ENCODE measurements at regions not wholly inside any gene's neighbourhood (a gene's known extent, or its start where the extent isn't known, plus 50 kb on each side); places are given as distances from the start of the nearest gene placed in this dataset.
"Not testable (repeated sequence)": the region's sequence is repeated elsewhere in the genome, so short reads cannot be mapped to it uniquely, and the experiment has no call there.

DNA sequence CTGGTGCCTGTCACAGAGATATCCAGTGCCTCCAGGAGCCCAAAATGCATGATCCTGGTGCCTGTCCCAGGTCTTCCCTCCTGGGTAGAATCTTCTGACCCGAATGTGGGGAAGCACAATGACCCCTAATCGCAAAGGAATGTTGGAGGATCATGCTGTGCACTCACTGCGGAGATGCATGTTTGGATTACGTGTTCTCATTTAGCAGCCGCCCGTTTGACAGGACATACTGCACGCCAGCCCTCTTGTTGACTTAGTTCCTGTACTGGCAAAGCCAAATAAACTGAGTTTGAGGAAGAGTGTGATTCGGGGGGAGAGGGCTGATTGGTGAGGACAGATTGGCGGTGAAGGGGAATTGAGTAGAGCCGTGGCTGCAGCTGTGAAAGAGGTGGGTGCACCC lies 85.9 kb upstream of the SIM2 start:
- Histone ChIP-seq H3K4me3 (no peak overlapping the region), H3K27ac (no peak overlapping the region), H3K27me3 (no peaks in the 10 kb centered on the region), H3K4me1 (no peaks in the 10 kb centered on the region), H3K36me3 (no peaks in the 10 kb centered on the region), H3K9me3 (peaks cover 0 to 5% (median 0%) of the 10 kb centered on the region in 4 donors)
- DNase-seq (no peak), ATAC-seq (ENCODE audit: low FRiP score in 2 of 2) (no peak)
- 38 to 57% methylated on average over 9 to 10 of the region's 10 CpGs for WGBS, 2 donors
- no peak for TF ChIP-seq EP300 (IDR thresholded peaks at IDR 0.05)
- TF ChIP-seq, protein P1, sequence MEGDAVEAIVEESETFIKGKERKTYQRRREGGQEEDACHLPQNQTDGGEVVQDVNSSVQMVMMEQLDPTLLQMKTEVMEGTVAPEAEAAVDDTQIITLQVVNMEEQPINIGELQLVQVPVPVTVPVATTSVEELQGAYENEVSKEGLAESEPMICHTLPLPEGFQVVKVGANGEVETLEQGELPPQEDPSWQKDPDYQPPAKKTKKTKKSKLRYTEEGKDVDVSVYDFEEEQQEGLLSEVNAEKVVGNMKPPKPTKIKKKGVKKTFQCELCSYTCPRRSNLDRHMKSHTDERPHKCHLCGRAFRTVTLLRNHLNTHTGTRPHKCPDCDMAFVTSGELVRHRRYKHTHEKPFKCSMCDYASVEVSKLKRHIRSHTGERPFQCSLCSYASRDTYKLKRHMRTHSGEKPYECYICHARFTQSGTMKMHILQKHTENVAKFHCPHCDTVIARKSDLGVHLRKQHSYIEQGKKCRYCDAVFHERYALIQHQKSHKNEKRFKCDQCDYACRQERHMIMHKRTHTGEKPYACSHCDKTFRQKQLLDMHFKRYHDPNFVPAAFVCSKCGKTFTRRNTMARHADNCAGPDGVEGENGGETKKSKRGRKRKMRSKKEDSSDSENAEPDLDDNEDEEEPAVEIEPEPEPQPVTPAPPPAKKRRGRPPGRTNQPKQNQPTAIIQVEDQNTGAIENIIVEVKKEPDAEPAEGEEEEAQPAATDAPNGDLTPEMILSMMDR (IDR thresholded peaks at IDR 0.05): no peak
- TF ChIP-seq POLR2AphosphoS5 (IDR thresholded peaks at IDR 0.05): no peak
- TF ChIP-seq POLR2A (IDR thresholded peaks at IDR 0.05): no peak

DNA sequence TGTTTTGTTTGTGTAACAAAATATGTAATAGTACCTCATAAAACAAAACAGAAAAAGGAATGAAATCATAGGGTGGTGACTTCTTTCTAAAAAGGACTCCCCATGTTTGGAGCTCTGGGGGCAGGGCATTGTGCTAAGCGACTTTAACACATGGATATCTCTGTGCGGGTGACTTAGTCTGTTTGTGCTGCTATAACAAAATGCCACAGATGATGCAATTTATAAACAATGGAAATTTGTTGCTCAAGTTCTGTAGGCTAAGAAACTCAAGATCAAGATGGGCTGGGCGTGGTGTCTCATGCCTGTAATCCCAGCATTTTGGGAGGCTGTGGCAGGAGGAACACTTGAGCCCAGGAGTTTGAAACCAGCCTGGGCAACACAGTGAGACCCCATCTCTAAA lies 85.4 kb upstream of the SIM2 start:
- 92 to 98% methylated on average over 3 of the region's 3 CpGs for WGBS, 2 donors

DNA sequence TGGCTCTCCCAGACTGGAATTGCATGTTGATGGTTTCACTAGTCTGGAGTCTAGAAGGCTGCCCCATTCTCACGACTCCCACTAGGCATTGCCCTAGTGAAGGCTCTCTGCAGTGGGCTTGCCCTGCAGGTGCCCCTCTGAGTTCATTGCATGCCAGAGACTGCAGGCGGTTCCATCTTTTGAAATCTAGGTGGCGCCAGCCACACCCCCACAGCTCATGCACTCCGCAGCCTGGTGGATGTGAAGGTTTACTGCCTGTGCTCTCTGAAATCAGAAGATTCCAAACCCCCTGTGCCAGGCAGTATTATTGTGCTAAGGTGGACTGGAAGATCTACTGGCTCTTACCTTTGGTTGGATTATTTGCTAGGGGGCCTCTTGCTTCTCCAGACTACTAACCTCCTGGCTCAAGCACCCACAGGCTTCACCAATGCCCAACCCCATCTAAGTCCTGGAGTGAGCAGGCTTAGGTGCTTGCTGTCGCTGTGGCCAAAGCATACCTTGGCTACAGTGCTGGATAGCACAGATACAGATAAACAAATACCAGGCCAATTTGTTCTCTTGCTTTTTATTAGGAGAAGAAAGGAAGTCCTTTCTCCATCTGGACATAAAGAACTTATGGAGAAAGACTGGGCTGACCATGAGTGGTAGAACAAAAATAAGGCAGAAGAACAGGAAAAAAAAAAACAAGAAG lies 83.5 kb upstream of the SIM2 start:
- Histone ChIP-seq H3K4me3 (no peak overlapping the region), H3K36me3 (no peaks in the 10 kb centered on the region), H3K27me3 (no peaks in the 10 kb centered on the region), H3K9me3 (no peaks in the 10 kb centered on the region), H3K4me1 (no peaks in the 10 kb centered on the region), H3K27ac (no peak overlapping the region)
- ATAC-seq (ENCODE audit: low FRiP score in 2 of 2): no peak
- no peak for DNase-seq
- 86 to 87% methylated on average over 3 to 5 of the region's 5 CpGs for WGBS, 2 donors
- TF ChIP-seq, protein P1 (IDR thresholded peaks at IDR 0.05): no peak
- TF ChIP-seq EP300 (IDR thresholded peaks at IDR 0.05) (no peak), POLR2AphosphoS5 (IDR thresholded peaks at IDR 0.05) (no peak)

More for the DNA sequence above, 85.4 kb upstream of the SIM2 start:
- Histone ChIP-seq H3K4me1 (no peaks in the 10 kb centered on the region), H3K27ac (no peak overlapping the region), H3K27me3 (no peaks in the 10 kb centered on the region), H3K9me3 (peaks cover 0 to 5% (median 0%) of the 10 kb centered on the region in 4 donors), H3K36me3 (no peaks in the 10 kb centered on the region), H3K4me3 (no peak overlapping the region)
- DNase-seq (no peak), ATAC-seq (ENCODE audit: low FRiP score in 2 of 2) (no peak)
- TF ChIP-seq, protein P1 (IDR thresholded peaks at IDR 0.05): no peak
- TF ChIP-seq POLR2AphosphoS5 (IDR thresholded peaks at IDR 0.05): no peak
- TF ChIP-seq POLR2A (IDR thresholded peaks at IDR 0.05): no peak
- TF ChIP-seq EP300 (IDR thresholded peaks at IDR 0.05): no peak

DNA sequence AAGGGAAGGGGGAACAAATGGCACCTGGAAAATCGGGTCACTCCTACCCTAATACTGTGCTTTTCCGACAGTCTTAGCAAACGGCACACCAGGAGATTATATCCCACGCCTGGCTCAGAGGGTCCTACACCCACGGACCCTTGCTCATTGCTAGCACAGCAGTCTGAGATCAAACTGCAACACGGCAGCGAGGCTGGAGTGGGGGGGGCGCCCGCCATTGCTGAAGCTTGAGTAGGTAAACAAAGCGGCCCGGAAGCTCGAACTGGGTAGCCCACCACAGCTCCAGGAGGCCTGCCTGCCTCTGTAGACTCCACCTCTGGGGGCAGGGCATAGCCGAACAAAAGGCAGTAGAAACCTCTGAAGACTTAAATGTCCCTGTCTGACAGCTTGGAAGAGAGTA lies 82.1 kb upstream of the SIM2 start:
- H3K4me3 ChIP-seq; H3K4me1 ChIP-seq; H3K36me3 ChIP-seq; H3K9me3 ChIP-seq; ATAC-seq (ENCODE audit: low FRiP score in 2 of 2); H3K27ac ChIP-seq; H3K27me3 ChIP-seq: not testable (repeated sequence)
- whole genome bisulfite sequencing, 2 donors: 89 to 97% methylated on average over 13 of the region's 13 CpGs
- DNase-seq: peak in 1 of 2 donors; percentile 52

DNA sequence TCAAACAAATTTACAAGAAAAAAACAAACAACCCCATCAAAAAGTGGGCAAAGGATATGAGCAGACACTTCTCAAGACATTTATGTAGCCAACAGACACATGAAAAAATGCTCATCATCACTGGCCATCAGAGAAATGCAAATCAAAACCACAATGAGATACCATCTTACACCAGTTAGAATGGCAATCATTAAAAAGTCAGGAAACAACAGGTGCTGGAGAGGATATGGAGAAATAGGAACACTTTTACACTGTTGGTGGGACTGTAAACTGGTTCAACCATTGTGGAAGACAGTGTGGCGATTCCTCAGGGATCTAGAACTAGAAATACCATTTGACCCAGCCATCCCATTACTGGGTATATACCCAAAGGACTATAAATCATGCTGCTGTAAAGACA lies 77.1 kb upstream of the SIM2 start:
- H3K27me3 ChIP-seq; H3K36me3 ChIP-seq; ATAC-seq (ENCODE audit: low FRiP score in 2 of 2); H3K9me3 ChIP-seq; H3K27ac ChIP-seq; H3K4me1 ChIP-seq; DNase-seq; H3K4me3 ChIP-seq: not testable (repeated sequence)
- WGBS, 2 donors: 71 to 86% methylated on average over 1 of the region's 1 CpG

DNA sequence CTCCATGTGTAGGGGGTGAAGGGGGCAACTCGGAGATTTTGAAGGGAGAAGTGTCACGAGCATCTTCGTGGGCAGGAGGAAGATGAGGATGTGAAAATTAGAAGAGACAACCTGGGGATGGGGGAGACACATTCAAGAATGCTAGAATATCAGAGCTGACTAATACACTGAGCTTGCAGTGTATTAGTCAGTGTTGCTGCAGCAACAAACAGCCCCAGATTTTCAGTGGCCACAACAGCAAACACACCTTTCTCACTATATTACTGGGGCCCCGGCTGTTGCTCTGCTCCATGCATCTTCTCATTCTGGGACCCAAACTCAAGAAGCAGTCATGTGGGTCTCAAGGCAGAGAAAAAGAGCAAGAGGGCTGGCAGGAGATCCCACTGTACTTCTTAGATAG lies 74.8 kb upstream of the SIM2 start:
- ATAC-seq (ENCODE audit: low FRiP score in 2 of 2) (no peak), DNase-seq (no peak)
- Histone ChIP-seq H3K4me3 (no peak overlapping the region), H3K27me3 (no peaks in the 10 kb centered on the region), H3K27ac (no peak overlapping the region), H3K36me3 (no peaks in the 10 kb centered on the region), H3K4me1 (no peaks in the 10 kb centered on the region), H3K9me3 (no peaks in the 10 kb centered on the region)
- 90 to 98% methylated on average over 4 of the region's 4 CpGs for WGBS, 2 donors
- TF ChIP-seq POLR2A (IDR thresholded peaks at IDR 0.05): no peak
- TF ChIP-seq, protein P1 (IDR thresholded peaks at IDR 0.05): no peak
- TF ChIP-seq POLR2AphosphoS5 (IDR thresholded peaks at IDR 0.05): no peak
- no peak for TF ChIP-seq EP300 (IDR thresholded peaks at IDR 0.05)

Measured in upper lobe of left lung (tissue), 6 donors.